Testis (tissue), 2 donors: ENCODE measurements at regions not wholly inside any gene's neighbourhood (a gene's known extent, or its start where the extent isn't known, plus 50 kb on each side); places are given as distances from the start of the nearest gene placed in this dataset.

ENCODE experiments used
- CTCF ChIP-seq, 3 experiments: fragments of 450-650 bp in 2 of 3; fragments of 200-600 bp in 1 of 3; sonication (generic) in 1 of 3; IDR thresholded peaks; one replicate each; pipeline ENCODE4 v1.5.1; 2016 to 2019; ENCODE audit warnings: antibody characterized with exemption in 3 of 3, mild to moderate bottlenecking in 2 of 3, moderate library complexity in 1 of 3
- POLR2A ChIP-seq: fragments of 450-650 bp; IDR thresholded peaks from one replicate; pipeline ENCODE4 v1.6.1; 2017; ENCODE audit warnings: antibody characterized with exemption, mild to moderate bottlenecking, moderate library complexity

- TF ChIP-seq CTCF (IDR thresholded peaks at IDR 0.05), result no peak
- no peak for TF ChIP-seq POLR2A
Measured at GRCh38 chr6:112956696-112957535, 609.8 kb downstream of the RFPL4B start.
